WI38 (cell line): ENCODE measurements at regions not wholly inside any gene's neighbourhood (a gene's known extent, or its start where the extent isn't known, plus 50 kb on each side); places are given as distances from the start of the nearest gene placed in this dataset.

Experiments used
- H3K4me3 ChIP-seq: 2 replicates; pipeline ENCODE4 v1.5.1; 2011; ENCODE audit warnings: low read depth, mild to moderate bottlenecking, control low read depth, low read length
- TF ChIP-seq, protein P1 (sequence below): IDR thresholded peaks from 2 replicates; pipeline ENCODE4 v1.5.1; 2012; ENCODE audit warnings: low read depth, mild to moderate bottlenecking, control low read depth, low read length

DNA sequence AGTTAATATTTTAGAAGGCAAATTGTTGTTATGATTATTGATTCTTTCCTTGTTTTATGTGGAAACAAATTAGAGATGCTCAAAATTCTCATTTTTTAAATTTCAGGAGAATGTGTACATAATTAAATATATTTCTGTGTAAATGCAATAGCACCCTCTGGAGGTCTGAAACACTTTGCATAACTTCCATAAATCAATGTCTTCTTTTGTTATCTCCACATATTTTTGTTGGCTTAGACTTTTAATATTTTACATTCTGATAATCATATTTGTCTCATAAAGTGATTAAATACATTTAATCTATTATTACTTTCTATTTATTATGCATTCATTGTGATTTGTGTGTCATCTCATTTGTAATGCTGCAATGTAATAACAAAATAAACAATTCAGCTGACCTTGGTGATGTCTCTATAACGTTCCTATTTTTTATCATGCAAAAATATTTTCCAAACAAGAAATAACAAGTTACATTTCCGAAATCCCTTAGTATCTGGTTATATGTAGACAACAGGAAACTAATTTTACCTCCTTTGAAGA, 201.8 kb upstream of the GALNT5 start:
- H3K4me3 ChIP-seq = no peak overlapping the region
- TF ChIP-seq, protein P1, sequence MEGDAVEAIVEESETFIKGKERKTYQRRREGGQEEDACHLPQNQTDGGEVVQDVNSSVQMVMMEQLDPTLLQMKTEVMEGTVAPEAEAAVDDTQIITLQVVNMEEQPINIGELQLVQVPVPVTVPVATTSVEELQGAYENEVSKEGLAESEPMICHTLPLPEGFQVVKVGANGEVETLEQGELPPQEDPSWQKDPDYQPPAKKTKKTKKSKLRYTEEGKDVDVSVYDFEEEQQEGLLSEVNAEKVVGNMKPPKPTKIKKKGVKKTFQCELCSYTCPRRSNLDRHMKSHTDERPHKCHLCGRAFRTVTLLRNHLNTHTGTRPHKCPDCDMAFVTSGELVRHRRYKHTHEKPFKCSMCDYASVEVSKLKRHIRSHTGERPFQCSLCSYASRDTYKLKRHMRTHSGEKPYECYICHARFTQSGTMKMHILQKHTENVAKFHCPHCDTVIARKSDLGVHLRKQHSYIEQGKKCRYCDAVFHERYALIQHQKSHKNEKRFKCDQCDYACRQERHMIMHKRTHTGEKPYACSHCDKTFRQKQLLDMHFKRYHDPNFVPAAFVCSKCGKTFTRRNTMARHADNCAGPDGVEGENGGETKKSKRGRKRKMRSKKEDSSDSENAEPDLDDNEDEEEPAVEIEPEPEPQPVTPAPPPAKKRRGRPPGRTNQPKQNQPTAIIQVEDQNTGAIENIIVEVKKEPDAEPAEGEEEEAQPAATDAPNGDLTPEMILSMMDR = no peak

DNA sequence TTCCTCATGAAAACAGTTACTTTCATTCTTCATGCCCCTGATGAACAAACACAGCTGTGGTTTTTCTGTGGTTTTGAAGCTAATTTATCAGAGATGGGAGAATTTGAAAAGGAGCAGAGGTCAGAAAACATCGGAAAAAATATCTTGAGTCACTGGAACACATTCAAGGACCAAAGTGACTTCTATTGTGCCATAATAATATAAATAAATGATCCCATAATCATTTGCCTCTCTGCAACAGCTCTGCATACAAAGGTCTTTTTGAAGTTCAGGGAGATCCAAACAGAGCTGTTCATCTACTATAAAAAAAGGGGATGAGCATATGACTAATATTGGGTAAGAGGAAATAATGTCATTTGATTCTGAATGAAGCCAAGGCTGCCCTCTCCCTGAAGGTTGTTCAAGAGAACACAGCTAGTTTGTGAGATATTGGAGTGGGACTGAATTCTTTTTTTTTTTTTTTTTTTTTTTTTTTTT, 201.3 kb upstream of the GALNT5 start:
- TF ChIP-seq, protein P1 = no peak
- H3K4me3 ChIP-seq = no peak overlapping the region

DNA sequence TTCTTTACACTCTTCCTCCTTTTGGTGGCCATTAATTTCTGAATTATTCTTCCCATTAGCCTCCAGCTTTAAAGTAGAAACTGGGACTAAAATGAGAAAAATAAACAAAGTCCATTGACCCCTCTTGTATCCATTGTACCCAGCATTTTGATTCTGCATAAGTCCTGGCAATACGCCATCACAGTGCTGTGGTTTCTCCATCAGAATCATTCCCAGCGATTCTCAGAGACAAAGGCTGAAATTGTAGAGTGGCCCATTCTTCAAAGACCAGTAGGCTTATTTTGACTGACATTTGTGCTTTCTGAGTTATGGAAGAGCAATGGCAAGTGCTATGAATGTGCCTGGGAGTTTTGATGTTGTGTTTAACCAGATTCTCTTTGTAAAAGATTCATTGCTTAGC, 199.3 kb upstream of the GALNT5 start:
- H3K4me3 ChIP-seq = no peak overlapping the region
- TF ChIP-seq, protein P1 = no peak

DNA sequence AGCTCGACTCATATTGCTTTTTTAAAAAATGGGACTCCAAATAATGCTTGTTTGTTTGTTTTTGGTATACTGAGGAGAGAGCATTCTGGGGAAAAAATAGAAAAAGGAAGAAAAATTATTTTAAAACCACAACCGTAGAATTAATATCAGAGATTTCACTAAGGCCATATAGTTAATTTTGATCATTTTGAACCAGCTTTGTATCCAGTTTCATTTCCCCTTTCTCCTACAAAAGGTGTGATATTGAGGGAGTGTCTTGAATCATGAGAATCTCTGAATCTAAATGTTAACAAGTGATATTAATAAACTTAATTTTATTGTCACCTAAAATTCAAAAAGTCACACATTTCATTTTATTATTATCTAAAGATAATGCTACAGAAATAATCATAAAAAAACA, 198.5 kb upstream of the GALNT5 start:
- TF ChIP-seq, protein P1 = no peak
- H3K4me3 ChIP-seq = no peak overlapping the region

DNA sequence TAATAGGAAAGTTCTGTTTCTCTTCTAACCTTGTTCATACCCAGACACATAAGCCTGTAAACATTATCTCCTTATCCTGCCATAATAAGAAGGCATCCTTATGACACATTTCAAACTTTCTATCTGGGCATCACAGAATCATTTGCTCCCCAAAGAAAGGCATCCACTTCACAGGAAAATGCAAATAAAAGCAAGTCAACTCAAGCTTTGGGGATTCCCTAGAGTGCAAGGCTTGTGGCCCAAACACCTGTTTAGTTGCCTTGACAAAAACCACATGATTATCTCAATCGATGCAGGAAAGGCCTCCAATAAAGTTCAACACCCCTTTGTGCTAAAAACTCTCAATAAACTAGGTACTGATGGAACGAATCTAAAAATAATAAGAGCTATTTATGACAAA, 195.7 kb upstream of the GALNT5 start:
- TF ChIP-seq, protein P1 = no peak
- no peak overlapping the region for H3K4me3 ChIP-seq

DNA sequence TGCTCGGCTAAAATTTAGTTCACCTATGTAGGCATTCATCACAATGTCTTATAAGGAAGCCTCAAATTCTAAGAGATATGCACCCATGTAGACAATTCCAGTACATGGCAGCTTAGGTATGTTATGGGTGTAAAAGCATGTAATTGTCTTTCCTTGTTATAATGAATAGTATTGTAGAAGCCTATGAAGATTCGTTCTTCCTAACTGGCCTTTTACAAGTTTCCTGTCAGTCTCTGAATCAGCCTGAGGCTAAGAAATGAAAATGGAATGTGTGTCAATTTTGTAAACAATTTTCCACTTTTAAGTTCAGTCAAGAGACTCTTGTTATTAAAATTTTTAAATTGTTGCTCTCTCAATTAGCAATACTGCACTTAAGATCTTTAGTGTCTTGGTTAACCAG, 189.9 kb upstream of the GALNT5 start:
- TF ChIP-seq, protein P1 = no peak
- H3K4me3 ChIP-seq = no peak overlapping the region

DNA sequence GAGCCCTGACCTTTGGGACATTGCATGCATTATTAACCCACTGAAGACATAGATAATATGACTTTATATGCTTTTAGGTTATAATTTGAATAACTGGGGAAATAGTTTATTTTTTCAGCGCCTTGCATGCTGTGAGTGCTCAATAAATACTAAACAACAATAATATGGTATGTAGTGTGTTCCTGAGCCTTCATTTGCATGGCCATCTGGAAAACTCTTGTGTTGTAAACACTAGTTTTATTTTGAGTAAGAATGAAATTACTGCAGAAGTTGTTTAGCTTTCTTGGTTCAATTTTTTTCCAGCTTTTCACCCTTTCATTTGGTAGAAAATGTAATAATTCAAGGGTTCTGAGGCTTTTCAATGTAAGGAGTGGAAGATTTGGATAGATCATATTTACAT, 189.3 kb upstream of the GALNT5 start:
- no peak overlapping the region for H3K4me3 ChIP-seq
- TF ChIP-seq, protein P1 = no peak
